Left lung (tissue), 4 donors: ENCODE measurements at regions not wholly inside any gene's neighbourhood (a gene's known extent, or its start where the extent isn't known, plus 50 kb on each side); places are given as distances from the start of the nearest gene placed in this dataset.

Experiments
- ATAC-seq: fragments of 200-7000 bp; cut with Tn5 transposase; one replicate; pipeline ENCODE4 v1.9.1; 2020; ENCODE audit warnings: moderate library complexity
- DNase-seq, 4 donors: peaks; one replicate each; pipeline ENCODE4 v3.0.0-alpha.2; 2013 to 2020
- H3K27ac ChIP-seq, 2 donors: fragments of 200-600 bp; sonication (generic) in 1 of 2; one replicate each; pipeline versions ENCODE4 v1.5.0 to v1.8.0; 2020 to 2021
- H3K27me3 ChIP-seq, 2 donors: fragments of 200-600 bp; sonication (generic) in 1 of 2; one replicate each; pipeline versions ENCODE4 v1.5.0 to v1.8.0; 2020 to 2021
- H3K36me3 ChIP-seq, 2 donors: fragments of 200-600 bp; sonication (generic) in 1 of 2; one replicate each; pipeline versions ENCODE4 v1.5.0 to v1.8.0; 2020 to 2021
- H3K4me1 ChIP-seq, 2 donors: fragments of 200-600 bp; one replicate each; pipeline ENCODE4 v1.8.0; 2021
- H3K4me3 ChIP-seq, 2 donors: fragments of 200-600 bp; sonication (generic) in 1 of 2; one replicate each; pipeline versions ENCODE4 v1.5.0 to v1.8.0; 2020 to 2021; ENCODE audit warnings: mild to moderate bottlenecking in 1 of 2
- H3K9me3 ChIP-seq, 2 donors: fragments of 200-600 bp; sonication (generic) in 1 of 2; one replicate each; pipeline versions ENCODE4 v1.5.0 to v1.8.0; 2020 to 2021
- intact Hi-C, 2 donors: fragments of 100-400 bp; cut with DNase I; formaldehyde crosslinking; loops; one replicate each; pipeline versions ENCODE4 v1.11.2 to v1.14.2; 2022
- TF ChIP-seq, protein P1 (sequence below), 2 donors: fragments of 200-600 bp; sonication (generic) in 1 of 2; IDR thresholded peaks; one replicate each; pipeline versions ENCODE4 v1.5.0 to v1.8.0; 2021; ENCODE audit warnings: antibody characterized with exemption in 2 of 2
- donor health status: DM: no; HTN: yes; CAD: no.
- donor health status: DM: no; HTN: no; CAD: no.

DNA sequence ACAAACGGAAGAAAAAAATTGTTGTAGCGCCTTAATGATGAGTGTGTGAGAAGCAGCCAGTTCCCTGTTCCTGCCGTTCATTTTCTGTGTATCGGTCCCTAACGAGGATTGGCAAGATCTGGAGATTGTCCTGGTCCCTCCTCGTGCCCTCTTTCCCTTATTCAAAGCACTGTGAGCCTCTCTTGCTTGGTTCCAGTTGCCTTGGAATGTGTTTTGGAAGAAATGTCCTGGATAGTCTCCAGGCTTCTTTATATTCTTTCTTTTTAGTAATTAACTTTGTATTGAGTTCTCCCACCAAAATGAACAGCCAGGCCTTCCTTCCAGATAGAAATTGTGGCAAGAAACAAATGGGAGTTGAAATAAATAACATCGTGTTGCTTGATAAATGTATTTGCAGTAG, 348.3 kb downstream of the CDH26 start:
- no peak overlapping the region for H3K27ac ChIP-seq
- no peak overlapping the region for H3K4me3 ChIP-seq
- H3K27me3 ChIP-seq: no peaks in the 10 kb centered on the region
- TF ChIP-seq, protein P1, sequence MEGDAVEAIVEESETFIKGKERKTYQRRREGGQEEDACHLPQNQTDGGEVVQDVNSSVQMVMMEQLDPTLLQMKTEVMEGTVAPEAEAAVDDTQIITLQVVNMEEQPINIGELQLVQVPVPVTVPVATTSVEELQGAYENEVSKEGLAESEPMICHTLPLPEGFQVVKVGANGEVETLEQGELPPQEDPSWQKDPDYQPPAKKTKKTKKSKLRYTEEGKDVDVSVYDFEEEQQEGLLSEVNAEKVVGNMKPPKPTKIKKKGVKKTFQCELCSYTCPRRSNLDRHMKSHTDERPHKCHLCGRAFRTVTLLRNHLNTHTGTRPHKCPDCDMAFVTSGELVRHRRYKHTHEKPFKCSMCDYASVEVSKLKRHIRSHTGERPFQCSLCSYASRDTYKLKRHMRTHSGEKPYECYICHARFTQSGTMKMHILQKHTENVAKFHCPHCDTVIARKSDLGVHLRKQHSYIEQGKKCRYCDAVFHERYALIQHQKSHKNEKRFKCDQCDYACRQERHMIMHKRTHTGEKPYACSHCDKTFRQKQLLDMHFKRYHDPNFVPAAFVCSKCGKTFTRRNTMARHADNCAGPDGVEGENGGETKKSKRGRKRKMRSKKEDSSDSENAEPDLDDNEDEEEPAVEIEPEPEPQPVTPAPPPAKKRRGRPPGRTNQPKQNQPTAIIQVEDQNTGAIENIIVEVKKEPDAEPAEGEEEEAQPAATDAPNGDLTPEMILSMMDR (IDR thresholded peaks at IDR 0.05): no peak
- intact Hi-C loops: no loop called here
- ATAC-seq: no peak
- no peaks in the 10 kb centered on the region for H3K9me3 ChIP-seq
- H3K4me1 ChIP-seq: no peaks in the 10 kb centered on the region
- no peaks in the 10 kb centered on the region for H3K36me3 ChIP-seq
- DNase-seq: peak in 2 of 4 donors; percentile 16 to 28

DNA sequence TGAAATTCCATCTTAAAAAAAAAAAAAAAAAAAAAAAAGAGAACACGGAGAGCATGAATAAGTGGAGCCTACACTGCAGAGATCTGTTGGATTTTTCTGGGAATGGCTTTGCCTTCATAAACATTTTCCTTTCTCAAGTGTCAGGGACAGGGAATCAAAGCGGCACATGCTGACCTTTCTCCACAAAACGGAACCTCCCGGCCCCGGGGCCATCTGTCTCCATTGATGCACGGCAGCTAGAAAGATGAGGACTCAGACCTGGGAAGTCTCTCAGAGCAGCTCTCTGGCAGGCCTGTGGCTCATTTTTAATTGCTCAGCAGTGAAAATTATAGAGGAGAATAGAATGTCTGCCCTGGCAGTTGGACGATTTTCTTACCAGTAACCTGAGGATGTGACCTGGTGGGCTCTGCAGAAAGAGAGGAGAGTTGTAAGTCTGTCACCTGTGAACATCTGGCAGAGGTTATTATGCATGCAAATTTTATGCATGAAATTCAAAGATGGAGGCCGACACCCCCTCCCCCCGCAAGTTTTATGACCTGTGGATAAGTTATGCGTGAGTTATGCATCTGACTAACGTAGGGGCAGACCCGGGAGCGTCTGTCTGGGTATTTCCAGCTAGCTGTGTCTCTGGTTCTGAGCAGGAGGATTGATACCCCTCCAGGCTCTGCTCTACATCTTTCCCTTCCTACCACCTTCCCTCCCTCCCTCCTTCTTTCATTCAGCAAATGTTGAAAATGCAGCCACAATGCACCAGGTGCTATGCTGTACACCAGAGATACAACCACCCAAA, 352.5 kb downstream of the CDH26 start:
- H3K9me3 ChIP-seq: no peaks in the 10 kb centered on the region
- DNase-seq (no peak), ATAC-seq (no peak)
- no peak overlapping the region for H3K4me3 ChIP-seq
- no peak overlapping the region for H3K27ac ChIP-seq
- intact Hi-C loops: no loop called here
- H3K36me3 ChIP-seq: no peaks in the 10 kb centered on the region
- H3K4me1 ChIP-seq: no peaks in the 10 kb centered on the region
- TF ChIP-seq, protein P1 (IDR thresholded peaks at IDR 0.05): no peak
- H3K27me3 ChIP-seq: no peaks in the 10 kb centered on the region

DNA sequence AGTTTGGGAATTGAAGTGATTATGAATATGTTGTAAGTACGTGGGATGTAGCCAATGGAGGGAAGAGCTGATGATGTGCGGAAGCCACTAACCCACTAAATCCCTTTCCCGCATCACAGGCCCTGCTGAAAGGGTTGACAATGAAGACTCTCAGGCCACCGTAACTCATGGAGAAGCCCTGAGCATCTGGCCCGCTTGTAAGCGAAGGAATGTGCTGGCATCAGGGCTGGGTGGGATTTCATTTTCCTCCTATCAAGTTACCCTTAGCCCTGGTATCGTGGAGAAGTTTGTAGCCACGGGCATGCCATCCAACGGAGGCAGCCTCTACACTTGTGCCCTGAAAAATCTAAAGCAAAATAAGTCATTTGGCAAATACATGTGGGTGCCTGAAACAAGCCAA, 355.0 kb downstream of the CDH26 start:
- H3K4me3 ChIP-seq: no peak overlapping the region
- ATAC-seq (no peak), DNase-seq (no peak)
- intact Hi-C loops: no loop called here
- H3K27me3 ChIP-seq: no peaks in the 10 kb centered on the region
- TF ChIP-seq, protein P1 (IDR thresholded peaks at IDR 0.05): no peak
- H3K9me3 ChIP-seq: no peaks in the 10 kb centered on the region
- H3K4me1 ChIP-seq: no peaks in the 10 kb centered on the region
- H3K27ac ChIP-seq: no peak overlapping the region
- H3K36me3 ChIP-seq: no peaks in the 10 kb centered on the region

DNA sequence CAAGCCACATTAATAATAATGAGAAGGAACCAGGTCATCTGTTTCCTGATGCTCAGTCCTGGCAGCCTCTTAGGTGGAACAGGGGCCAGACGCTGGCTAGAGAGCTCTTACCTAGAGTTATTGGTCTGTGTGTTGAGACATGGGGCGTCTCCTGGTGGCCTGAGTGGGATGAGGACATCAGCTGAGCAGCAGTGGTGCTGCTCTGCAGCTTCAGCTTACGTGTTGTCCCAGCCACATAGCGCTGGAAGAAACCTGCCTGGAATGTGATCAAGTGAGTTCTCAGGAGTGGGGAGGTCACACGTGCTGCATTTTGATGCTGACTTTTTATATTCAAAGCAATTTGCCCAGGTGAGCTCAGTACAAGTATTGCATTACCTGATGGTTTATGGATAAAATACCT, 355.4 kb downstream of the CDH26 start:
- no peaks in the 10 kb centered on the region for H3K36me3 ChIP-seq
- intact Hi-C loops: no loop called here
- peak in 1 of 4 donors; percentile 52 for DNase-seq
- no peaks in the 10 kb centered on the region for H3K27me3 ChIP-seq
- no peak overlapping the region for H3K4me3 ChIP-seq
- no peak for ATAC-seq
- H3K27ac ChIP-seq: no peak overlapping the region
- no peaks in the 10 kb centered on the region for H3K9me3 ChIP-seq
- TF ChIP-seq, protein P1 (IDR thresholded peaks at IDR 0.05): no peak
- H3K4me1 ChIP-seq: no peaks in the 10 kb centered on the region

DNA sequence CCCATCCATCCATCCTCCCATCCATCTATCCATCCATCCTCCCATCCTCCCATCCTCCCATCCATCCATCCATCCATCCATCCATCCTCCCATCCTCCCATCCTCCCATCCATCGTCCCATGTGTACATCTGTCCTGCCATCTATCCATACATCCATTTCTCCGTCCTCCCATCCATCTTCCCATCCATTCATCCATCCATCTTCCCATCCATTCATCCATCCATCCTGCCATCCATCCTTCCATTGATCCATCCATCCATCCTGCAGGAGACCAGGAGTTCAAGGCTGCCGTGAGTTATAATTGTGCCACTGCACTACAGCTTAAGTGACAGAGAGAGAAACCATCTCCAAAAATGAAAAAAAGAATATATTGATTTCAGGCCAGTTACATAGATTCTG, 356.5 kb downstream of the CDH26 start:
- Histone ChIP-seq H3K9me3 (no peaks in the 10 kb centered on the region), H3K4me1 (no peaks in the 10 kb centered on the region), H3K4me3 (no peak overlapping the region), H3K27me3 (no peaks in the 10 kb centered on the region), H3K27ac (no peak overlapping the region), H3K36me3 (no peaks in the 10 kb centered on the region)
- DNase-seq (no peak), ATAC-seq (no peak)
- intact Hi-C loops: no loop called here
- TF ChIP-seq, protein P1 (IDR thresholded peaks at IDR 0.05): no peak
